ENCODE measurements at regions not wholly inside any gene's neighbourhood (a gene's known extent, or its start where the extent isn't known, plus 50 kb on each side); places are given as distances from the start of the nearest gene placed in this dataset.
"Not testable (repeated sequence)": the region's sequence is repeated elsewhere in the genome, so short reads cannot be mapped to it uniquely, and the experiment has no call there.

- Histone ChIP-seq H3K4me3 (ENCODE audit: low read depth in 1 of 2, low read length in 2 of 2) (no peak overlapping the region), H3K4me1 (ENCODE audit: control insufficient read depth in 1 of 2, insufficient read depth in 2 of 2, low read length in 2 of 2) (no peaks in the 10 kb centered on the region), H3K9me3 (ENCODE audit: control insufficient read depth in 1 of 2, low read length in 2 of 2) (no peaks in the 10 kb centered on the region), H3K27me3 (ENCODE audit: control insufficient read depth in 1 of 2, insufficient read depth in 2 of 2, low read length in 2 of 2) (no peaks in the 10 kb centered on the region), H3K36me3 (ENCODE audit: control insufficient read depth in 1 of 2, insufficient read depth in 2 of 2, low read length in 2 of 2) (no peaks in the 10 kb centered on the region), H3K9ac (ENCODE audit: low read depth in 1 of 2, low read length in 2 of 2) (no peak overlapping the region), H3K27ac (ENCODE audit: low read depth, low read length) (no peak overlapping the region)
Observed at GRCh38 chr10:61050120-61050745, 106.2 kb upstream of the RHOBTB1 start.

GRCh38 chr10:61049386-61049785 is 105.4 kb upstream of the RHOBTB1 start:
- Histone ChIP-seq H3K27ac (ENCODE audit: low read depth, low read length) (no peak overlapping the region), H3K4me3 (ENCODE audit: low read depth in 1 of 2, low read length in 2 of 2) (no peak overlapping the region), H3K4me1 (ENCODE audit: control insufficient read depth in 1 of 2, insufficient read depth in 2 of 2, low read length in 2 of 2) (no peaks in the 10 kb centered on the region), H3K9me3 (ENCODE audit: control insufficient read depth in 1 of 2, low read length in 2 of 2) (no peaks in the 10 kb centered on the region), H3K27me3 (ENCODE audit: control insufficient read depth in 1 of 2, insufficient read depth in 2 of 2, low read length in 2 of 2) (no peaks in the 10 kb centered on the region), H3K9ac (ENCODE audit: low read depth in 1 of 2, low read length in 2 of 2) (no peak overlapping the region), H3K36me3 (ENCODE audit: control insufficient read depth in 1 of 2, insufficient read depth in 2 of 2, low read length in 2 of 2) (no peaks in the 10 kb centered on the region)

- no peaks in the 10 kb centered on the region for H3K36me3 ChIP-seq (ENCODE audit: control insufficient read depth in 1 of 2, insufficient read depth in 2 of 2, low read length in 2 of 2)
- H3K27ac ChIP-seq (ENCODE audit: low read depth, low read length): no peak overlapping the region
- no peak overlapping the region for H3K9ac ChIP-seq (ENCODE audit: low read depth in 1 of 2, low read length in 2 of 2)
- no peaks in the 10 kb centered on the region for H3K27me3 ChIP-seq (ENCODE audit: control insufficient read depth in 1 of 2, insufficient read depth in 2 of 2, low read length in 2 of 2)
- no peak overlapping the region for H3K4me3 ChIP-seq (ENCODE audit: low read depth in 1 of 2, low read length in 2 of 2)
- H3K9me3 ChIP-seq (ENCODE audit: control insufficient read depth in 1 of 2, low read length in 2 of 2): no peaks in the 10 kb centered on the region
- no peaks in the 10 kb centered on the region for H3K4me1 ChIP-seq (ENCODE audit: control insufficient read depth in 1 of 2, insufficient read depth in 2 of 2, low read length in 2 of 2)
Observed at GRCh38 chr10:61047788-61048560, 104.0 kb upstream of the RHOBTB1 start.

GRCh38 chr10:61047081-61047480 is 103.1 kb upstream of the RHOBTB1 start:
- Histone ChIP-seq H3K9me3 (ENCODE audit: control insufficient read depth in 1 of 2, low read length in 2 of 2) (no peaks in the 10 kb centered on the region), H3K27ac (ENCODE audit: low read depth, low read length) (no peak overlapping the region), H3K9ac (ENCODE audit: low read depth in 1 of 2, low read length in 2 of 2) (no peak overlapping the region), H3K27me3 (ENCODE audit: control insufficient read depth in 1 of 2, insufficient read depth in 2 of 2, low read length in 2 of 2) (no peaks in the 10 kb centered on the region), H3K4me3 (ENCODE audit: low read depth in 1 of 2, low read length in 2 of 2) (no peak overlapping the region), H3K36me3 (ENCODE audit: control insufficient read depth in 1 of 2, insufficient read depth in 2 of 2, low read length in 2 of 2) (no peaks in the 10 kb centered on the region), H3K4me1 (ENCODE audit: control insufficient read depth in 1 of 2, insufficient read depth in 2 of 2, low read length in 2 of 2) (no peaks in the 10 kb centered on the region)

GRCh38 chr10:61045480-61045879 is 101.5 kb upstream of the RHOBTB1 start:
- H3K27ac ChIP-seq (ENCODE audit: low read depth, low read length); H3K9me3 ChIP-seq (ENCODE audit: control insufficient read depth in 1 of 2, low read length in 2 of 2); H3K27me3 ChIP-seq (ENCODE audit: control insufficient read depth in 1 of 2, insufficient read depth in 2 of 2, low read length in 2 of 2); H3K9ac ChIP-seq (ENCODE audit: low read depth in 1 of 2, low read length in 2 of 2); H3K4me3 ChIP-seq (ENCODE audit: low read depth in 1 of 2, low read length in 2 of 2); H3K4me1 ChIP-seq (ENCODE audit: control insufficient read depth in 1 of 2, insufficient read depth in 2 of 2, low read length in 2 of 2); H3K36me3 ChIP-seq (ENCODE audit: control insufficient read depth in 1 of 2, insufficient read depth in 2 of 2, low read length in 2 of 2): not testable (repeated sequence)

GRCh38 chr10:61042533-61042932 is 98.5 kb upstream of the RHOBTB1 start:
- H3K27me3 ChIP-seq (ENCODE audit: control insufficient read depth in 1 of 2, insufficient read depth in 2 of 2, low read length in 2 of 2): no peaks in the 10 kb centered on the region
- no peaks in the 10 kb centered on the region for H3K9me3 ChIP-seq (ENCODE audit: control insufficient read depth in 1 of 2, low read length in 2 of 2)
- no peak overlapping the region for H3K27ac ChIP-seq (ENCODE audit: low read depth, low read length)
- no peak overlapping the region for H3K9ac ChIP-seq (ENCODE audit: low read depth in 1 of 2, low read length in 2 of 2)
- H3K4me3 ChIP-seq (ENCODE audit: low read depth in 1 of 2, low read length in 2 of 2): no peak overlapping the region
- no peaks in the 10 kb centered on the region for H3K4me1 ChIP-seq (ENCODE audit: control insufficient read depth in 1 of 2, insufficient read depth in 2 of 2, low read length in 2 of 2)
- no peaks in the 10 kb centered on the region for H3K36me3 ChIP-seq (ENCODE audit: control insufficient read depth in 1 of 2, insufficient read depth in 2 of 2, low read length in 2 of 2)

- no peak overlapping the region for H3K27ac ChIP-seq (ENCODE audit: low read depth, low read length)
- H3K9me3 ChIP-seq (ENCODE audit: control insufficient read depth in 1 of 2, low read length in 2 of 2): no peaks in the 10 kb centered on the region
- H3K27me3 ChIP-seq (ENCODE audit: control insufficient read depth in 1 of 2, insufficient read depth in 2 of 2, low read length in 2 of 2): no peaks in the 10 kb centered on the region
- H3K4me3 ChIP-seq (ENCODE audit: low read depth in 1 of 2, low read length in 2 of 2): no peak overlapping the region
- no peaks in the 10 kb centered on the region for H3K4me1 ChIP-seq (ENCODE audit: control insufficient read depth in 1 of 2, insufficient read depth in 2 of 2, low read length in 2 of 2)
- H3K9ac ChIP-seq (ENCODE audit: low read depth in 1 of 2, low read length in 2 of 2): no peak overlapping the region
- H3K36me3 ChIP-seq (ENCODE audit: control insufficient read depth in 1 of 2, insufficient read depth in 2 of 2, low read length in 2 of 2): no peaks in the 10 kb centered on the region
Observed at GRCh38 chr10:61040399-61041016, 96.5 kb upstream of the RHOBTB1 start.

GRCh38 chr10:61039868-61040267 is 95.9 kb upstream of the RHOBTB1 start:
- Histone ChIP-seq H3K27me3 (ENCODE audit: control insufficient read depth in 1 of 2, insufficient read depth in 2 of 2, low read length in 2 of 2) (no peaks in the 10 kb centered on the region), H3K36me3 (ENCODE audit: control insufficient read depth in 1 of 2, insufficient read depth in 2 of 2, low read length in 2 of 2) (no peaks in the 10 kb centered on the region), H3K27ac (ENCODE audit: low read depth, low read length) (no peak overlapping the region), H3K9me3 (ENCODE audit: control insufficient read depth in 1 of 2, low read length in 2 of 2) (no peaks in the 10 kb centered on the region), H3K4me1 (ENCODE audit: control insufficient read depth in 1 of 2, insufficient read depth in 2 of 2, low read length in 2 of 2) (no peaks in the 10 kb centered on the region), H3K9ac (ENCODE audit: low read depth in 1 of 2, low read length in 2 of 2) (no peak overlapping the region), H3K4me3 (ENCODE audit: low read depth in 1 of 2, low read length in 2 of 2) (no peak overlapping the region)

- H3K27me3 ChIP-seq (ENCODE audit: control insufficient read depth in 1 of 2, insufficient read depth in 2 of 2, low read length in 2 of 2); H3K4me3 ChIP-seq (ENCODE audit: low read depth in 1 of 2, low read length in 2 of 2); H3K9me3 ChIP-seq (ENCODE audit: control insufficient read depth in 1 of 2, low read length in 2 of 2); H3K27ac ChIP-seq (ENCODE audit: low read depth, low read length); H3K4me1 ChIP-seq (ENCODE audit: control insufficient read depth in 1 of 2, insufficient read depth in 2 of 2, low read length in 2 of 2); H3K36me3 ChIP-seq (ENCODE audit: control insufficient read depth in 1 of 2, insufficient read depth in 2 of 2, low read length in 2 of 2); H3K9ac ChIP-seq (ENCODE audit: low read depth in 1 of 2, low read length in 2 of 2): not testable (repeated sequence)
Observed at GRCh38 chr10:61037261-61037830, 93.4 kb upstream of the RHOBTB1 start.

- not testable (repeated sequence) for H3K27ac ChIP-seq (ENCODE audit: low read depth, low read length); H3K36me3 ChIP-seq (ENCODE audit: control insufficient read depth in 1 of 2, insufficient read depth in 2 of 2, low read length in 2 of 2)
Observed at GRCh38 chr10:61036148-61036547, 92.2 kb upstream of the RHOBTB1 start.

More at GRCh38 chr10:61036148-61036547, 92.2 kb upstream of the RHOBTB1 start:
- not testable (repeated sequence) for H3K4me3 ChIP-seq (ENCODE audit: low read depth in 1 of 2, low read length in 2 of 2); H3K9ac ChIP-seq (ENCODE audit: low read depth in 1 of 2, low read length in 2 of 2); H3K4me1 ChIP-seq (ENCODE audit: control insufficient read depth in 1 of 2, insufficient read depth in 2 of 2, low read length in 2 of 2); H3K9me3 ChIP-seq (ENCODE audit: control insufficient read depth in 1 of 2, low read length in 2 of 2); H3K27me3 ChIP-seq (ENCODE audit: control insufficient read depth in 1 of 2, insufficient read depth in 2 of 2, low read length in 2 of 2)
